SK-N-SH treated with all-trans-retinoic acid at 6 μM for 48 hours (cell line): ENCODE measurements at regions not wholly inside any gene's neighbourhood (a gene's known extent, or its start where the extent isn't known, plus 50 kb on each side); places are given as distances from the start of the nearest gene placed in this dataset.

Experiments
- ARNTL ChIP-seq: fragments of 450-650 bp; formaldehyde crosslinking; IDR thresholded peaks from 2 replicates; pipeline ENCODE4 v1.5.0; 2020; ENCODE audit warnings: low read depth, mild to moderate bottlenecking, moderate library complexity, borderline replicate concordance
- PATZ1 ChIP-seq: fragments of 250-450 bp; sonication (Bioruptor Pico); IDR thresholded peaks from 2 replicates; pipeline ENCODE4 v1.8.0; 2020; ENCODE audit warnings: mild to moderate bottlenecking, moderate library complexity, borderline replicate concordance
- RARB ChIP-seq: fragments of 250-450 bp; sonication (Bioruptor Pico); IDR thresholded peaks from 2 replicates; pipeline ENCODE4 v1.8.0; 2021; ENCODE audit warnings: mild to moderate bottlenecking, moderate library complexity
- TCF4 ChIP-seq: fragments of 250-450 bp; sonication (Bioruptor Pico); IDR thresholded peaks from 2 replicates; pipeline ENCODE4 v1.8.0; 2021; ENCODE audit warnings: mild to moderate bottlenecking, moderate library complexity, borderline replicate concordance
- ZFP3 ChIP-seq: fragments of 250-450 bp; sonication (Bioruptor Pico); IDR thresholded peaks from 2 replicates; pipeline ENCODE4 v1.5.0; 2020; ENCODE audit warnings: mild to moderate bottlenecking, moderate library complexity
- ZNF565 ChIP-seq: fragments of 450-650 bp; formaldehyde crosslinking; conservative IDR thresholded peaks from 2 replicates; pipeline ENCODE4 v1.5.0; 2020; ENCODE audit warnings: low read depth, mild to moderate bottlenecking, moderate library complexity

DNA sequence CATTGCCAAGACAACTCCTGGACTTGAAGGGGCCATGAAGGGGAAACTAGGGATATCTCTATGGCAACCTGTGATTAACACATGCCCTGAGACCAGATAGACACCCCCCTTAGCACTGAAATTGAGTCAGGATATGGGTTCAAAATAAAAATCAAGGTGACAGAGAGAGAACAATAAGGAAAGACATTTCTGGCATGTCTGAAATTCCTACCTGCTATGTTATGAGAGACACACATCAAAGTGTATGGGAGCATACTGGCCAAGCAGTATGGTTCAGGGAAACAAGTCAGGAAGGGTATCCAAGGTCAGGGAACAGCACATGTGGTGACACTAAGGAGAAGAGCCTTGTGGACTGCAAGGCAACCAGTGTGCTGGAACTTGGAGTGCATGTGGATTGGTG is 388.7 kb downstream of the SHQ1 start:
- no peak for TF ChIP-seq ARNTL (CRISPR knock-in tag)
- no peak for TF ChIP-seq RARB (CRISPR knock-in tag)
- TF ChIP-seq PATZ1 (CRISPR knock-in tag): no peak
- no peak for TF ChIP-seq ZFP3 (CRISPR knock-in tag)
- TF ChIP-seq TCF4 (CRISPR knock-in tag): no peak
- no peak for TF ChIP-seq ZNF565 (CRISPR knock-in tag)
